ENCODE measurements at regions not wholly inside any gene's neighbourhood (a gene's known extent, or its start where the extent isn't known, plus 50 kb on each side); places are given as distances from the start of the nearest gene placed in this dataset.

DNA sequence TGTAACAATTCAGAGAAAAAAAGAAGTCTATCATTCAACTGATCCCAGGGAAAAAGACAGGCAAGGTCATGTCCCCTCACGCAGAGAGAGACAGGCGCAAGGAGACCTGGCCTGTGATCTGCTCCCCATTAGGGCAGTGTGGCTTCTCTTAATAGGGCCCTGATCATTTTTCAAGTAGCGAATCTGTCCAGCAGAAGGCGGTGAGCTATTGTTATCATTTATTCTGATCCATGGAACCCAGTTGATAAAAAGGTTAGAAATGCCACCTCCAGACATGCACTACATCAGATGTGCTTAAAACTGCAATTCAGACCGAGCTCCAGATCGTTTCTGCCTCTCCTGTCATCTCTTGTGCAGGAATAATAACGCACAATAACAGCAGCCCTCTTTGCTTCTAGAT, 1025.6 kb upstream of the PIK3C3 start:
- no peak for DNase-seq

DNA sequence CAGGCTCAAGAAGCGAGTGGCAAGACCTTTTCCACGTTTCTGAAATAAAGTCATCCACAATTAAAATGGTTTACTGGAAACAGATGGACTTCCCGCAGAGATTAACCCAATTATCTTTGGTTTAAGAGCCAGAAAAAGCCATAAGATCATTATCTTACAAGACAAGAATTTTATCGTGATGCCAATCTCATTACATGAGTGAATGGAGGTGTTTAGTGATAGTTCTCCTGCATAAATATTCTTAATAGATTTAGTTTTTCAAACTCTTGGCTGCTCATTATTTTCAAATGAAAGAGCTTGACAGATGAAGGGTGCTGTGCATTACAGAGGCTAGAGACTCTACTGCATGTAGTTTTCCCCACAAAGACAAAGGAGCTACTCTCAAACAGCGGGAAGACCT, 1028.4 kb upstream of the PIK3C3 start:
- DNase-seq: no peak

DNA sequence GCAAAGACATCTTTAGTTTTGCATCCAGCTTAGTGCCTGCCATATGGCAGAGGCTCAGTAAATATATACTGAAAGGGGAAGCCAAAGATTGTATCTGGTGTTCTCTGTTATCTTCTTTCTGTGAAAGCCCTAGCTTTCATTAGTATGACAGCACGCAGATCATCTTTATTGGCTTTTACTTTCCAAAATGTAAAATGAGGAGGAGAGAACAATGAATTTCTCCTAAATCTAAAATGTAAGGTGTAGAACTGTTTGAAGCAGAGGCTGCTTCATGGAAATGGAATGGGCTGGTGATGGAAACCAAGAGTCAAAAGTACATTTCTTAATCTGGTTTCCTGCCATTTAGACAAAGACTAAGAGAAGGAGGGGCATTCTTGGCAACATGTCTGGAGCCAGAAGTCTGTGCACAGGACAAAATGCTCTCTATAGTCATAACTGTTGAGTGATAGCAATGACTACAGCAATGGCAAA, 1029.9 kb upstream of the PIK3C3 start:
- DNase-seq: no peak

DNA sequence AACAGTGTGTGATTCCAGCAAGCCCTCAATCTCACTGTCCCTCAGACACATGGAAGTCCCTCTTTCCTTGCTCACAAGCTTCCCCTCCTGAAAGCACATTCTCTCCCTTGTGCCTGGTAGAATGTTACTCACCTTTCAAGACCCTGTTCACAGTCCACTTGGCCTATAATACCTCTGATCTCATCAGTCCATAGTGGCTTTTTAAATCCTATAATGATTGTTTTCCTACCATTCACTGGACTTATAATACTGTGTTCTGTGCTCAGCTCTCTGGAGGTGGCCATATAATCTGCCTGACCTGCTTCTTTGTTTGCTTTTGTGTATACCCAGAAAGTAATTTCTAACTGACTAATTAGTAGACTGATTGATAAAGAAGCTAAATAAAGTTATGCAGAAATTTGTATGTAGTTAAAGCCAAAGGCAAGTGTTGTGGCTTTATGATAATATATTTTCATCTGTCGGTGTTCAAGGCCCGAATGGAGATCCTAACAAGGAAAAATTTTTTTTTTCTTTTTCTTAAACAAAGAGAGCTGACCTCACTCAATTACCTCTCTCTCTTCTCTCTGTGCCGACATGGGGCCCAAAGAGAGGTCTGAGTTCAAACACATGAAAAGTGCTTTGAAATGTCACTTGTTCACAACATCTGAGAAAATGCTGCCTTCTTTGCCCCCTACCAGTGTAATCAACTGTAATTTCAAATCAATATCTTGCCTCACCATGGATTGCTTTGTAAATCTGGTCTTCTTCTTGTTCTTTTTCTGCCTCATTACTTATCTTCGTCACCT, 1033.0 kb upstream of the PIK3C3 start:
- DNase-seq: no peak

DNA sequence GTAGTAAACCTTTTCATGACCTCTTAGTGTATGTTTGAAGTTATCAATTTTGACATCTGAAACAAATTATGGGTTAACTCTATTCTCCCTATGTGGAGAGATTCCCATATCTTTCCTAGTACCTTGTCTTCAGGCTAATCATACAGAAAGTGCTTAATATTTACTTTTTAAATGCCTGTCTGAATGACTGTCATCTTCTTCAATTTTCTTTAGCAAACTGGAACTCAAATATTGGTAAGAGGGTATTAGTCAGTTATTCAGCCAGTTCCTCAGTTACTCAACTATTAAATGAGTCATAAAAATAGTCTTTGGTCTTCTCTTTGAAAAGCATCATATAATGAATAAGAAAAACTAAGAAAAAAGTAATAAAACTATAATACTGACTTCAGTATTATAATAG, 1038.0 kb upstream of the PIK3C3 start:
- DNase-seq: no peak

DNA sequence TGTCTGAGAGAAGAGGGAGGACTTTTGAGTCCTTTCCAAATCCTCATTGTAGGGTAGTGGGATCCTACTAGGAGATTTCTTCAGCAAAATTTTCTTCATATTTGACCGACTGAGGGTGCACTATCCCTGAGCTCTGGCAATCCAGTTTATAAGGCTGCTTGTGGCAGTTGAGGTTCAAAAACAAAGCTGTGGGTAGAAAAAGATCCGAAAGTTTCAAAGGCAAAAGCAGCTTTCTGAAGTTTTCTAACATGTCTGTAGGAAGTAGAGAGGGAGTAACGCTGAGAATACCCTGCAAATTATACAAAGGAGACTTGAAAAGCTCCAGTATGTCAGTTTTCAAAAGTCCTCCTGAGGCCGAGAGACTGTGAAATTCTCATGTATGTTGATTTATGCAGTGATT, 1039.3 kb upstream of the PIK3C3 start:
- DNase-seq: no peak

DNA sequence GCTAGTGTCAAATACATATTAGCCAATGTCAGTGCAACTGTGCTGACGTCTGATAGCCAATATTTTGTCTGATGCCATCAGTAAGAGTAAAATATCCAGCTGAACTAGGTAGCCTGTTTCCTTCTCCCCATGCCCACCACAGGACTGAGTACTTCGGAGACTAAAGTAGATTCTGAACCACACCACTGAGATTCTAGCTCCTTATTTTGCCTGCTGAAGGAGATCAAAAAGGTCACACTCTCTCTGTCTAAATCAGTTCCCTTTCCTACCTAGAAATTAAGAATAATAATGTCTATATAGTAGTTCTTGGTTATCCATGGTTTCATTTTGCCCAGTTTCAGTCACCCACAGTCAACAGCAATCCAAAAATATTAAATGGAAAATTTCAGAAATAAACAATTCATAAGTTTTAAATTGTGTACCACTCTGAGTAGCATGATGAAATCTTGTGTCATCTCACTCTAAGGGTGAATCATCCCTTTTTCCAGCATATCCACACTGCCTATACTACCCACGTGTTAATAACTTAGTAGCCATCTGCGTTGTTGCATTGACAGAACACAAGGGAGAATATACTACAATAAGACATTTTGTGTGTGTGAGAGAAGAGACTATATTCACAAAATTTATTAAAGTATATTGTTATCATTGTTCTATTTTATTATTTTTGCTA, 1043.3 kb upstream of the PIK3C3 start:
- no peak for DNase-seq

DNA sequence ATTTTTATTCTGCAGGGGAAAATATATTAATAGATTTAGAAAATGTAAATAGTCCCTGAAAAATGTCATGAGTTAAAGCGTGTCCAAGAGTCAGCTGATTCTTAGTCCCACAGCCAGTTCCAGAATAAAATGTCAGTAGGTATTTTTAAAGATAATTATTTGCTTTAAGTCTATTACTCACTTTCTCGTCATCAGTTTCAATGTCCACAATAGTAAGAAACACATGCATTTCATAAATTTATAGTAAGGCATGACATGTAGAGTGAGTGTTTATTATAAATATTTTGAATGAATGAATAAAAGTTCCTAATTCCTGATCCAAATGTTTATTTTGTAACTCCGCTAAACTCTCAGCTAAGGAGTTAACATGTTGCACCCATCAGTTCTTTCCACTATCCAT, 1044.0 kb upstream of the PIK3C3 start:
- DNase-seq: no peak

DNA sequence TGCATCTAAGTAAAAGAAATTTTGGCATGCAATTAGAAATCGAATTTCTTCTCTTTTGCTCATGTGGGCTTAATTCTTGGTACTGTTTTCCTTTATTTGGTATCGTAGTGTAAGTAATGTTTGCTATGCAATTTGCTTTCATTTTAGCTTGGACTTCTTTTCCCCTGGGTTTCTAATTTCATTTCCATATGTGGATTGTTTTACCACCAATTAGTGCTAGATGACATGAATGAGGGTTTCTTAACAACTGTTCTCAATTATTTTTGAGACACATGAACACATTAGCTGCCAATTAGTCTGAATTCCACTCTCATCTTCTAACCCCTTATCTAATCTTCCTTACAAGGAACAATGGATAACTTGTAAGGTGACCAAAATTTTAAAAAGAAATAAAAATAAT, 1047.2 kb upstream of the PIK3C3 start:
- no peak for DNase-seq

DNA sequence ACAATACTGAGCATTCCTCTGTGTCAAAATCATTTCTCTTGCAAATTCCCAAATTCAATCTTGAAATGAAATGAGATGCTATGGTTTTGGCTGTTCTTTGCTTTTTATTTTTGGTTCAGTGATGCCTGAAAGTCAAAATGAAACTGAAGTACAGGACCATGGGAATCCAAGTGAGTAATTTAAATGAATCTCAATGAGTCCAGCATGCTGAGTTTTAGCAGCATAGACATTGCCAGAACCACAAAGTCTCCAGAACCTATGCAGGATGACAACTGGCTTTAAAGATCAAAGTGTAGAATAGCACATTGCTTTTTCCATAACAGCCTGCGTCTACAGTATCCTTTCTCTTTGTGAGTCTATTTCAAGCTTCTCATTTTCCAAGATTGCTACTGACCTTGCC, 1050.7 kb upstream of the PIK3C3 start:
- no peak for DNase-seq

DNA sequence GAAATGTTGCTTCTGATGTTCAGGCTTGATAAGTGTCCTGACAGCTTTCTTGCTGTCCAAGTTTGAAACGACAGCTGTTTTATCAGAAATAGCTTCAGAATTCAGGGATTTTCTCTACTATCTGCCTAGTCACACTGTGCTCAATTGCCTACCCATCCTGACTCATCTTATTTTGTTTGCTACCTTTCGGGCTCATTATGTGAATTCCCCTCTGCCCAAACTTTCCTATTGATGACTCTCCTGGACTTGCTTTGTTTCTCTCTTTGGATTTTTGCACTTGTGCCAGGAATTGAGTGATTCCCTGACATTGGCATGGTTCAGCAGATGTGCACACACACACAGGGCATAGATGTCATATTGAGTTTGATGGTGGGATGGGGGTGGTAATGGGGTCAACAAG, 1052.6 kb upstream of the PIK3C3 start:
- no peak for DNase-seq

DNA sequence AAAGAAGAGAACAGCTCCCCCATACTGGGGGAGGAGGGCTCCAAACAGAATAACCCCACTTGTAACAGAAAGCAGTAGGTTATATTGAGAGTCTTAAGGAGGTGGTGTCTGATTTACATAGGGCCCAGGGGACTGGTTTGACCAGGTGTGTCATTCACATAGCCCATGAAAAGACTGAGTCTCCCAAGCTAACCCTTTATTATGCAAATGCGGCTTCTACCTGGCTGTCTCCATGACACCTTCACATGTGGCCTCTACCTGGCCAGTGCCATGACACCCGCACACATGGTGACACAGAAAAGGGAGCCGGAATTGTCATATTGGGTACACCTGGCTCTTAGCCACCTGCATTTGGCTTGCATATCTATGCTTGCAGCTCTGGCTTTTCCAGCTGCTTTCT, 1057.2 kb upstream of the PIK3C3 start:
- DNase-seq: no peak

DNA sequence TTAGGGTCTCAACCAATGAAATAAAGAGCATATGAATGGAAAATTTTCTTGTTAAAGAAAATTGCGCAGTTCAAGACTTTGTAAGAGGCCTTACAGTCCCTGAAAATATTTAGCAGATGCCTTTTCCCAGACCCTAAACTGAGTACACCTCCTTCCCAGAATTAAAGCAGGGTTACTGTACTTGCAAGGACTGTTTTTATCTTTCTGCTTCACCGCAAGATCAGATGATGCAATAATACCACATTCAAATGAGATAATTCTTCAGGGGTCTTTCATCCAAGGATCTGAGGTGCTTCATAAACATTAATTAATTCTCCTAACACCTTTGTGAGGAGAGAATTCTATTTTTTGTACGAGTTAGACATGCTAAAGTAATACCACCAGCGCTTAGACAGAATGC, 1071.8 kb upstream of the PIK3C3 start:
- DNase-seq: no peak

DNA sequence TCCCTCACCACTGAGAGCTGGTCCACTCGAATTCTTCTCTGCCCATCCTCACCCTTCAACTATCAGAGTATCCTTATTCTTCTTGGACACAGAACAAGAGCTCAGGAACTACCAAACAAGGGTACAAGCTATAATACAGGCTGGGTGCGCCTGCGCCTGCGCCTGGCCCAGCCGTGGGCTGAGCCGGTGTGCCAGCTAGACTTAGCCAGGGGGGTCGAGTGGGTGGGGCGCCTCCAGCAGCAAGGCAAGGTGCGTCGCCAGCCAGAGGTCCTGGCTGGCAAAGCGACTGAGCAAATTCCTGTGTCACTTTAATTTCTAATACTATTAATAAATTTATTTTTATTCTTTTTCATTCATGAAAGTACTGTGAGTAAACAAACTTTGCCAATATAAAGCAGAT, 1072.6 kb upstream of the PIK3C3 start:
- no peak for DNase-seq

DNA sequence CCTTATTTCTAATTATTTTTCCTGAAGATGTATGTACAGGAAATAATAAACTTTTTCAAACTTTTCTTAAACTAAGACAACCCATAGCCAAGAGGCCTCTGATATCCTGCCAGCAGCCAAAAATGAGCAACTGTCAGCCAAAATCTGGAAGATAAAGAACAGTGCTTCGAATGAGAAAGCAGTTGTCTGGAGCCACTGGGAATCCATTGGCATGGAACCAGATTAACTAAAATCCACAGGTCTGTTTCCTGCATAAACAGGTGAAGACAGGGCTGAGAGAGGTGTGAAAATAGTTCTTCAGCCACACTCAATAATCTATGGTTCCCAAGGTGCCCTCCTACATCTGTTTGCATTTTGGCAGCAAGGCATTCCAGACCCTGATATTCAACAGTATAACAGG, 1076.7 kb upstream of the PIK3C3 start:
- DNase-seq: no peak

DNA sequence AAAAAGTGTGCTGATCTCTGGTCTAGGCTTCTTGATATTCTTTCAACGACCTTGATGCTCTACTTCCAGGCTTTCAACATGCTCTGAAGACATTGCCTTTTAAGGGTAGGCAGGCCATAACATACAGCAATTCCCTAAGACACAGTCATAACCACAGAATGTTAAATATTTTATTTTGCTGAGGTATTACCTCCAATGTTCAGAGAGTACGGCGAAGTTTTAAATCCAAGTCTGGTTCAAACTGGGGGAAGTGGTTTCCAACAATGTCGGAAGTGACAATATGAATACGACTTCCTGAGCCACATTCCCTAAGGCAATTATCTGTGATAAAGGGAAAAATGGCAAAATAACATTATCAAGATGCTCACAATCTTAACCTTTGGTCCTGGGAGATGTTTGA, 1077.9 kb upstream of the PIK3C3 start:
- DNase-seq: no peak

DNA sequence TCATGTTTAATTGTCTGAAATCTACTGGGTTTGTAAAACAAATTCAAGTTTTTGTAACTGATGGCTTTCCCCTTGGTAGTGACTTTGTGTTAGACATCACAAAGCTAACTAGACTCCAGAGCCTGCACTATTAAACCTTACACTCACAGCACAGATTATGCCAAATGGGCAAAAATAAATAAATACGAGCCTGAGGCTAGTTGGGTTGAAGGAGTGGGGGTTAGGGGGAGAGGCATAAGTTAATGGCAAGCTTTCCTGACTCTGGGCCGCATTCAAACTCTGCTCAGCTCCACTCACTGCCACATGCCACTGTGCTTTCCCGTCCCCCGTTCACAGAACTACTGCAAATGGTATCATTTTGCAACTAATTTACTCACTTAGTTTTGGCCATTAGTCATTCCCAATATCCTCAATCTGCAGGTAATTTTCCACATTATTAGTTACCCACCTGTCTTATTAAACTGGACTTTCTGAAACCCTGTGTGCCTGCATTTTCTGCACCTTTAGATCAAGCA, 1079.9 kb upstream of the PIK3C3 start:
- DNase-seq: no peak

DNA sequence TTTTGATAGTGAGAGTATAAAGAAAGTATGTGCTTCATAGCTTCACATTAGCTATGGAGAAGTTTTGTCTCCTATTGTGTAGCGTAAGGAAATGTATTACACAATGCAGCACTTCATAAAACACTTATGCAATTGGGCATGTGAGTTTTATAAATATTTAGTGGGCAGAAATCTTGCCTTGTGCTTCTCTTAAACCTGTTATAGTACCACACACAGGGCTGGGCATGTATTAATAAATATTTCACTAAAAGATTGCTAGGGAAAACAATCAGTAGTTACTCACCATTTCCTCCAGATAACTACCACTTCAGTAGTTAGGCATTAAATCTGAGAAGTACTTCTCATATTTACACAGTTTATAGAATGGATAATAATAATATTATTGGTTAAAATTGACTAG, 1080.8 kb upstream of the PIK3C3 start:
- no peak for DNase-seq

DNA sequence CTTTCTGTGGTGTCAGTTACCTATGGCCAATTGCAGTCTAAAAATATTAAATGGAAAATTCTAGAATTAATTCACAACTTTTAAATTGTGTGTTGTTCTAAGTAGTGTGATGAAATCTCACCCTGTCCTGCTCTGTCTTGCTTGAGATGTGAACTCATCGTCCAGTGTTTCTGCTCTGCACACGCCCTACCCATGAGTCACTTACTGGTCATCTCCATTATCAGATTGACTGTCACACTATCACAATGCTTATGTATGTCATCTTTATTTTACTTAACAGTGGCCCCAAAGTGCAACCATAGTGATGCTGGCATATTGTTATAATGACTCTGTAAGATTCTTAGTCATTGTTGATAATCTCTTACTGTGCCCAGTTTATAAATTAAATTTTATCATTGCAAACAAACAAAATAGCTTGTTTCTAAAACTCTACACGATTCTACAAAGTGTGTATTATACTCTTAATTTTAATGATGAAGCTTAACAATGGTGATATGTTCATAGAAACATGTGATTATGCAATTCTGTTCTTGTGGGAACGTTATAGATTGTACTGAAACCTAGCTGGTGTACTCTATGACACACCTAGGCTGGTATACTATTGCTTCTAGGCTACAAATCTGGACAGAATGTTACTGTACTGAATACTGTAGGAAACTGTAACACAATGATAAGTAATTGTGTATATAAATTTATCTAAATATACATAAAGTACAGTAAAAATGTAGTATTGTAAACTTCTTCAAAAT, 1086.8 kb upstream of the PIK3C3 start:
- DNase-seq: no peak

DNA sequence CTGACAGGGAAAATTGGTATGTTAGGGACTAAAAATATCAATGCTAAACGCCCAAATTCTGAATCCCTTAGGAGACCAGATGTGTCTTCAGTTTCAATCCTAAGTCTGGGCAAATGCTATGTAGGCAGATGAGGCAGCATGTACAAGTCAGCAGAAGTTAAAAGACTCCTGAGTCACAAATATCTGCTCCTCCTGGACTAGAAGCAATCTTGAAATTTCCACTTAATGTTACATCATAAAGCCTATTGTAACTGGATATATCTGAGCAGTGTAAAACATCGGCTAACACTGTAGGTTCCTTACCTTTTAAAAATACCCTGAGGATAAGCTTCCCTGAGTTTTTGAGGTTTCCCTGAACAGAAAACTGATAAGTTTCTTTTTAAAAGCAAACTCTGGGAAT, 1087.6 kb upstream of the PIK3C3 start:
- DNase-seq: no peak

DNA sequence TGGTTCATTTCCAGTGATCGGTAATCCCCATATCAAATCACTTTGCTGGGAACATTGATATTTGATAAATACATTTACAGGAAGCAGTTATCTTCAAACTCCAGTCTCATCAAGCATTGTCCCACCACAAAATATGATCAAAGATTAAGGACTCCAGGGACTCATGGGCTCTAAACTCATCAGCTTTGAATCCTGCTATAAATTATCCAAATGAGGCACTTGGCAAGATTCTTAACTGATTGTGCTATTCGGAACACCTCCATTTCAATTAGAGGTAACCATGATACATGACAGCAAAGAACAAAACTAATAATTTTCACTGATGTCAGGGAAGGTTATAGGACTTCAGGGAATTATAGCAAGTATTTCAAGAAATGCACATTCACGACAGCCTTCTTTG, 1088.1 kb upstream of the PIK3C3 start:
- DNase-seq: no peak

DNA sequence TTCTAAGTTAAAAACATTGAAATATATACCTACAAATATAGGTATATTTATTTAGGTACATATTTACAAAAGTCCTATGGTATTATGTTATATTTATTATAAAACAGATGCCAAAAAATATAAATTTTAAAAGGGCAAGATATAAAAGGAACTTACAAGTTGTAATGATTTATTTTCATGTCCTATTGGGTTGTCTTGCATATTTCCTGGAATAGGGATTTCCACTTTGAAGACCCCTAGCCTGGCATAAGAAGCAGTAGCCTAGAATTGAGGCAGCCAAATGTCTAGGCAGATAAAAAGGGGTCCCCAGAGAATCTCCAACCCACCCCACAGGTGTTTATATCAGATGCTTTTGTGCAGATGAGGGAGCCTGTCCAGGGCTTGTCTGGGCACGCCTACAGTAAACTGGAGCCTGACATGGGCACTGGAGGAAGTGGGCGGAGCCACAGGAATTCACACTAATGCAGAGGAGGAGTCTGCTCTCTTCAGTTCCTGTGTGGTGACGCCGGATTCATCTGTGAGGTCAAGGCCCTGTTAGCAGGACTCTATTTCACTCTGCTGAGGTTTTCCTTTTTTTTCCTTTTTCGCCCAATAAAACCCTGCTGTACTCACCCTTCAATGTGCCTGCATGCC, 1088.9 kb upstream of the PIK3C3 start:
- no peak for DNase-seq

DNA sequence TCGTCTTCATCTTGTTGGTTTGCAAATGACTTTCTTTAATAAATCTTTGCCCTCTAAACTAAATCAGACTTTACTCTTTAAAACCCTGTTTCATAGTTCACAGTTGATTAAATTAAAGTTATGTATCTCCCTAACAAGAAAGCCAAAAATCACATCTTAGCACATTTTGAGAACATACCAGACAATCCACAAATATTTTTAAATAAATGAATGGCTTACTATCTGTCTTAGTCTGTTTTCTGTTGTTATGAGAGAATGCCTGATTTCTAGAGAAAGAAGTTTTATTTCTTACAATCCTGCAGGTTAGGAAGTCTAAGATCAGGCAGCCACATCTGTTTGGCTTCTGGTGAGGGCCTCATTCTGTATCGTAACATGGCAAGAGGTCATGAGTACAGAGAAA, 1090.2 kb upstream of the PIK3C3 start:
- DNase-seq: no peak

Data from stimulated activated CD4-positive, alpha-beta T cell treated with anti-CD3 and anti-CD28 coated beads, Interleukin-1b, Interleukin-23, amount 100 ng/mL, for 48 hours (primary cell).